Right cardiac atrium (tissue), 5 donors: ENCODE measurements at regions not wholly inside any gene's neighbourhood (a gene's known extent, or its start where the extent isn't known, plus 50 kb on each side); places are given as distances from the start of the nearest gene placed in this dataset.
A peak's percentile ranks its signal among the peaks of the same experiment; 100 is the strongest.

Experiments used
- ATAC-seq, 2 donors: fragments of 200-7000 bp; cut with Tn5 transposase; one replicate each; pipeline versions ENCODE4 v1.8.0 to v1.9.1; 2020; ENCODE audit warnings: moderate library complexity in 2 of 2, mild to moderate bottlenecking in 1 of 2
- DNase-seq, 3 donors: peaks; one replicate each; pipeline ENCODE4 v3.0.0-alpha.2; 2020
- H3K27ac ChIP-seq: one replicate; pipeline ENCODE4 v1.5.1; 2013; ENCODE audit warnings: mild to moderate bottlenecking, low read length, control low read depth, moderate library complexity
- H3K27me3 ChIP-seq: one replicate; pipeline ENCODE4 v1.6.1; 2013; ENCODE audit not compliant: control insufficient read depth, insufficient read depth
- H3K4me1 ChIP-seq: one replicate; pipeline ENCODE4 v1.6.1; 2013; ENCODE audit warnings: low read length; ENCODE audit not compliant: control insufficient read depth, insufficient read depth
- H3K4me3 ChIP-seq: one replicate; pipeline ENCODE4 v1.5.1; 2013; ENCODE audit warnings: low read length, control low read depth
- H3K9me3 ChIP-seq: one replicate; pipeline ENCODE4 v1.6.1; 2013; ENCODE audit warnings: low read length; ENCODE audit not compliant: control insufficient read depth
- WGBS: extraction: QIAGEN DNeasy Blood & Tissue Kit; methylation state at CpG from one replicate; pipeline ENCODE4 v1.1.7; 2013; 5-methylcytosine and 5-hydroxymethylcytosine counted together
- intact Hi-C, 4 donors: fragments of 100-400 bp; cut with DNase I; formaldehyde crosslinking; loops; one replicate each; pipeline versions ENCODE4 v1.11.0 to v1.14.0; 2022 to 2023
- donor health status: healthy with polysubstance abuse.
- donor health status: DM: no; HTN: yes; CAD: no.
- donor health status: DM: no; HTN: no; CAD: no.
- donor health status: DM: no; HTN: yes; CAD: no; lungs with severe emphysema.
- donor health status: DM: yes; HTN: yes; CAD: no.

DNA sequence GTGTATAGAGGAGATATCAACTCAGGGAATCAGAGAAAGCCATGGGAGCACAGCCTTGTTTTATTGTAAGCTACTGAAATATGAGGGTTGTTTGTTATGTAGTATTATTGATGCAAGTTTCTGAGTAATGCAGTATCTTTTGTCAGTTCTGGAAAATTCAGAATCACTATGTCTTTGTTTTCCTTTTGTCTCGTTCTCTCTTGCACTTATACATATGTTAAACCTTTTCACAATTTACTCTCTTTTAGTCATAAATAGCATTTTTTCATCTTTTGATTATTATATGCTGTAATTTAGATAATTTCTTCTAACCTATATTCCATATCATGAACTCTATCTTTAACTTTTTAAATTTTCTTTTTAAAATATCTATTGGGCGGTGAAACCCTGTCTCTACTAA lies 85.0 kb upstream of the COL3A1 start:
- no peaks in the 10 kb centered on the region for H3K4me1 ChIP-seq
- WGBS: 96% methylated on average over 2 of the region's 2 CpGs
- H3K9me3 ChIP-seq: no peaks in the 10 kb centered on the region
- intact Hi-C loops: no loop called here
- DNase-seq (no peak), ATAC-seq (no peak)
- no peak overlapping the region for H3K27ac ChIP-seq
- H3K4me3 ChIP-seq: no peak overlapping the region
- H3K27me3 ChIP-seq: no peaks in the 10 kb centered on the region

DNA sequence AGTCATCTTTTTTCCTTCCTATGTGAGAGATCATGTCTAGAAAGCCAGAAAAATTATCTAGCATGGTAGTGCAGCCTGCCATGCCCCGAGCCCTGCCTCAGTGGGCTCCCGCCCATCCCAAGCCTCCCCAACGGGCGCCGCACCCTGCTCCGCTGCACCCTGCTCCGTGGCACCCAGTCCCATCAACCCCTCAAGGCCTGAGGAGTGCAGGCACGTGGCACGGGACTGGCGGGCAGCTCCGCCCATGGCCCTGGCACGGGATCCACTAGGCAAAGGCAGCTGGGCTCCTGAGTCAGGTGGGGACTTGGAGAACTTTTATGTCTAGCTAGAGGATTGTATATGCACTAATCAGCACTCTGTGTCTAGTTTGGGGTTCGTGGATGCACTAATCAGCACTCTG lies 83.4 kb upstream of the COL3A1 start:
- intact Hi-C loops: loop anchor here in 1 of 4 donors (10.0 kb wide), 1 partner anchor 74 kb away; no protein-coding TSS in a partner anchor
- Histone ChIP-seq H3K4me1 (no peaks in the 10 kb centered on the region), H3K9me3 (no peaks in the 10 kb centered on the region), H3K27ac (no peak overlapping the region), H3K27me3 (no peaks in the 10 kb centered on the region), H3K4me3 (no peak overlapping the region)
- DNase-seq (no peak), ATAC-seq (no peak)
- 78% methylated on average over 13 of the region's 13 CpGs for WGBS

DNA sequence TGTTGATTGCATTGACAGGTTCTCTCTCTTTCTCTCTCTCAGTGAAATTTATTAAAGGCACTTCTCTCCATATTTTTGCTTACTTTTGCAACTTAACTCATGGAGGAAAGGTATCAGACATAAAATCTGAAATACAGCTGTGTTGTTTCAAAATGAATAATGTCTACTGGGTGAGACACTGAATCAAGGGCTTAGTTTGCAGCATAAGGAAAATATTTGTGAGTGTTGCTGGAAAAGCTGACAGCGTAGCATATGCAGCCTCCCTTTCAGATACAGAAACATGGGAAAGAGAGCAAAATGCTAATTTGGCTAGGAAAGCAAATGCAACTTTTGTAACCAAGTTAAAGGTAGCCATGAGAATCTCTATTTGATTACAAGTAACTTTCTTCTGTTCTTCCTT lies 81.5 kb upstream of the COL3A1 start:
- DNase-seq (no peak), ATAC-seq (no peak)
- Histone ChIP-seq H3K4me3 (no peak overlapping the region), H3K27ac (no peak overlapping the region), H3K4me1 (no peaks in the 10 kb centered on the region), H3K9me3 (no peaks in the 10 kb centered on the region), H3K27me3 (no peaks in the 10 kb centered on the region)
- WGBS: 41% methylated on average over 1 of the region's 1 CpG
- intact Hi-C loops: loop anchor here in 1 of 4 donors (10.0 kb wide), 1 partner anchor 72 kb away; no protein-coding TSS in a partner anchor

DNA sequence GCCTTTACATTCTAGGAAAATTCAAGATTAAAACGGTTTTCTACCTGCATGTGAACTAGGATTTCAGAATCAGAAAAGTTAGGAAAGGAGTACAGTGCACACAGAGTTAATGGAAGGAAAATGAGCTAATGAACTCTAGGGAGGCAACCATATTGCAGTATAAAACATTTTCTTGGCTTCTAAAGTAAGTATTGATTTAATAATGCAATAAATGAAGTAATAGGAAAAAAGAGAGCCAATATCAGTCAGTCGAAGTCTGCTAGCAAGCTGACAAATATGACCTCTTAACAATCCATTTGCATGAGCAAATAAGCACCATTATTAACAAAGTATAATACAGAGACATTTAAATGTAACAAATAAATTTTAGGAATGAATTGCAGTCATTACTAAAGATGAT lies 80.2 kb upstream of the COL3A1 start:
- H3K27ac ChIP-seq: no peak overlapping the region
- H3K27me3 ChIP-seq: no peaks in the 10 kb centered on the region
- H3K9me3 ChIP-seq: no peaks in the 10 kb centered on the region
- no peak for DNase-seq
- WGBS: 15% methylated on average over 2 of the region's 2 CpGs
- no peak overlapping the region for H3K4me3 ChIP-seq
- H3K4me1 ChIP-seq: peaks cover 2% of the 10 kb centered on the region
- ATAC-seq: no peak
- intact Hi-C loops: loop anchor here in 1 of 4 donors (10.0 kb wide), 1 partner anchor 71 kb away; no protein-coding TSS in a partner anchor

DNA sequence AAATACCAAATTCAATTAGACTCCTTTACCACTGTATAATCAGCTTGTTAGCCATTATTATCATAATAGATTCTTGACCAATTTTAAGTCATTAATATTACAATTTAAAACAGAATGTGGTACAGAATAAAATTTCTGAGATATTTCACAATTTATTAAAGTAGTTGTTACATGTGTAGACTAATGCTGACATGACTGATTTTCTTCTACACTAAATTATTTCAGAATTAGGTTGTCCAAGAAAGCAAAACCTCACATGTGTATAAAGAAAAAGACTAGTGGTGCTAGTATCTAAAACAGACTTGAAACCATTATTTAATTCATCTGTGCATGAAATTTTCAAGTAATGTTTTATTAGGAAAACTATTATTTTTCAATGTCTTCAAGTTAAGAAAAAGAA lies 79.2 kb upstream of the COL3A1 start:
- Histone ChIP-seq H3K4me1 (peaks cover 2% of the 10 kb centered on the region), H3K27ac (no peak overlapping the region), H3K27me3 (no peaks in the 10 kb centered on the region), H3K4me3 (no peak overlapping the region), H3K9me3 (no peaks in the 10 kb centered on the region)
- intact Hi-C loops: loop anchor here in 1 of 4 donors (10.0 kb wide), 1 partner anchor 70 kb away; no protein-coding TSS in a partner anchor
- ATAC-seq (no peak), DNase-seq (no peak)

DNA sequence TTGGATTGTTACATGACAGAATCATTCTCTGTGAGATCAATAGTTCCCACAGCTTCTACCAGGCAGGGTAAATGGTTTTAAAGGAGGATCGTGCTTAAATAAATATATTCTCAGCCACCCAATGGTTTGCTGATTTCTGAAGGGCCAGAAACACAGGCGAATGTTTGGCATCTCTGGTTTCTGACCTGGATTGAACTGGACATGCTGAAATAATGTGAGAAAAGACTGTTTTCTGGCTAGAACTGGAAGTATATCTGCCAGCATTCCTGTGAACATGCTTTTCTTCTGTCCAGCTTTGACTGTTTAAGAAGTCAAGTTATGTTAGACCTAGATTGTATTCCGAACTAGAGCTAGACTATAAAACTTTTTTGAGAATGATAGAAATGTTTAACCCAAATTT lies 77.1 kb upstream of the COL3A1 start:
- intact Hi-C loops: loop anchor here in 1 of 4 donors (10.0 kb wide), 1 partner anchor 68 kb away; no protein-coding TSS in a partner anchor
- H3K27me3 ChIP-seq: no peaks in the 10 kb centered on the region
- DNase-seq (no peak), ATAC-seq (peak; percentile 52 to 91)
- no peaks in the 10 kb centered on the region for H3K9me3 ChIP-seq
- H3K4me3 ChIP-seq: peak overlapping the region; percentile 20
- H3K27ac ChIP-seq: no peak overlapping the region
- H3K4me1 ChIP-seq: peaks cover 2% of the 10 kb centered on the region
- WGBS: 51% methylated on average over 3 of the region's 3 CpGs

DNA sequence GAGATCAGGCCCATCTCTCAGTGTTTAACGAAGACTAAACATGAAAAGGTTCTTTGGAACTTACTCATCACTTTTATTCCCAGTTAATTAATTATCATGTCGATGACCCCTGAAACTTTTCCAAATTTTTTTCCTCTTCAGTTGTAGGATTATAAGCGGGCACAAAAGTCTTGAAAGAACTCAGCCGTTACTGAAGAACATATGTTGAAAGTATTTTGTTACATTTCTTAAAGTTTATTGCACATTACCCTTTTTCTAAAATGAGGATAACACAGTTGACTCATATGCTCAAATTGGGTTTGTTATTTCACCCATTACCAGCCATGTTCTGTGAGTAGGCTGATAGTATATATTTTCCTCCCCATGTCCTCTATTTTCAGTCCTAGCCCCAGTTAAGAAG lies 75.9 kb upstream of the COL3A1 start:
- DNase-seq (no peak), ATAC-seq (no peak)
- no peak overlapping the region for H3K27ac ChIP-seq
- 73% methylated on average over 4 of the region's 4 CpGs for WGBS
- intact Hi-C loops: loop anchor here in 1 of 4 donors (10.0 kb wide), 1 partner anchor 67 kb away; no protein-coding TSS in a partner anchor
- no peaks in the 10 kb centered on the region for H3K9me3 ChIP-seq
- H3K27me3 ChIP-seq: no peaks in the 10 kb centered on the region
- H3K4me1 ChIP-seq: peaks cover 2% of the 10 kb centered on the region
- H3K4me3 ChIP-seq: no peak overlapping the region

DNA sequence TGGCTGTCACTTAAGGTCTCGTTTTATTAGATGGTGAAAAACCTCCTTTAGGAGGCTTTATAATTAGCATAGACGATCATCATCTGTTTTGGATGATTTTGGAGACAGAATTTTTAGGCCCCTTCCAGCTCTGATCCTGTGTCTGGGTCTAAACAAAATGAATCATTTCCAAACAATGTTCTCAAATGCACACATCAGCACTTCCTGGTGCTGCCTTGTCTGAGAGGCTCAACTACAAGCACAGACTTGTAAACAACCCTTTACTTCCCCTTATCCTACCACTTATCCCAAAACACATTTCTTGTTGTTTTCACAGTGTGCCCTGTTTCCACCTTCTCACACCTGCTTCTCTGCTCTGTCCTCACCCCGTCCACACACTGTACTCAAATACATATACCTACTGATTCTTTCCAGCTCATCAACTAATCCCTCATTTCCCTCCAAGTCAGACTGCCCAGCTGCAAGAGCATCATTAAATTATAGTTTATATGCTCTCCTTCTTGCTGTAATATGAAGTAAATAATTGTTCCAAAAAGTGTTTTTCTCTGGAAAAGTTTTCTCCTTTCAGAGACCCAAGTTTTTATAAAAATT lies 71.2 kb upstream of the COL3A1 start:
- Histone ChIP-seq H3K9me3 (no peaks in the 10 kb centered on the region), H3K27me3 (no peaks in the 10 kb centered on the region), H3K4me1 (peaks cover under 1% of the 10 kb centered on the region), H3K27ac (no peak overlapping the region), H3K4me3 (no peak overlapping the region)
- no peak for DNase-seq
- 50% methylated on average over 3 of the region's 3 CpGs for WGBS
- intact Hi-C loops: loop anchor here in 1 of 4 donors (10.0 kb wide), 1 partner anchor 118 kb away; no protein-coding TSS in a partner anchor
- no peak for ATAC-seq

DNA sequence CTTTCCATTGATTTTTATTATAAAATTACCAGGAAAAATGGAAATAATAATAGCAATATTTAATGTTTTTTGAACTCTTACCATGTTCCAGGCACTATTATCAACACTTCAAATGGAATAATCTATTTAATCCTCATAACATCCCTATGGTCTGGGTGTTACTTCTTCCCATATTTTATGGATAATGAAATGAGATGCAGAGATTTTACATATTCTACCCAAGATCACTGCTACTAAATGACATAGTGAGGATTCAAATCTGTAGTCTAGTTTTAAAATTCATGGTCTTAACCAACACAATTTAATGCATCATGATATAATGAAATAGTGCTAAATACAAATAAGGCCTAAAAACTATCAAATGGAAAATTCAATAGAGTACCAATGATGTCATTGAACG lies 70.4 kb upstream of the COL3A1 start:
- no peaks in the 10 kb centered on the region for H3K9me3 ChIP-seq
- DNase-seq: no peak
- WGBS: 92% methylated on average over 1 of the region's 1 CpG

DNA sequence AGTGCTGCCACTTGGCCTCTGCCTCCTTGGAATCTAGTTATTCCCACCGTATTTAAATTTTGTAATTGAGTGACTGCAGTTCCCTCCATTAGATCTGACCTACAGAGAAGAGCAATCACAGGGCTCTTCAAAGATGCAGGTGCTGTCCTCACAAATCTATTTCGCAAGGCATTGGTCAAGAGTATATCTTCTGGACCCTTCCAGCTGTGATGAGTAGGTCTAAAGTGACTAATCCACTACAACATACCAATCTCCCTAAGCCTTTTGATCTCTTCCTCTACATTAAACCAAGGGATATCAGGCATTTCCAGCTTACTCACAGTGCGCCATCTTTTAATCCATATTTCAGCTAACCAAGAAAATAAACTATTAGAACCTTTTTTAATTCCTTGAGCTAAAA lies 65.1 kb upstream of the COL3A1 start:
- ATAC-seq: no peak
- DNase-seq: no peak
- WGBS: 97% methylated on average over 3 of the region's 3 CpGs
- Histone ChIP-seq H3K4me1 (no peaks in the 10 kb centered on the region), H3K27ac (no peak overlapping the region), H3K9me3 (no peaks in the 10 kb centered on the region), H3K4me3 (no peak overlapping the region), H3K27me3 (no peaks in the 10 kb centered on the region)
- intact Hi-C loops: loop anchor here in 1 of 4 donors (10.0 kb wide), 1 partner anchor 124 kb away; no protein-coding TSS in a partner anchor

More for the DNA sequence above, 70.4 kb upstream of the COL3A1 start:
- no peaks in the 10 kb centered on the region for H3K4me1 ChIP-seq
- intact Hi-C loops: loop anchor here in 1 of 4 donors (10.0 kb wide), 1 partner anchor 119 kb away; no protein-coding TSS in a partner anchor
- H3K4me3 ChIP-seq: no peak overlapping the region
- H3K27ac ChIP-seq: no peak overlapping the region
- ATAC-seq: no peak
- H3K27me3 ChIP-seq: no peaks in the 10 kb centered on the region

DNA sequence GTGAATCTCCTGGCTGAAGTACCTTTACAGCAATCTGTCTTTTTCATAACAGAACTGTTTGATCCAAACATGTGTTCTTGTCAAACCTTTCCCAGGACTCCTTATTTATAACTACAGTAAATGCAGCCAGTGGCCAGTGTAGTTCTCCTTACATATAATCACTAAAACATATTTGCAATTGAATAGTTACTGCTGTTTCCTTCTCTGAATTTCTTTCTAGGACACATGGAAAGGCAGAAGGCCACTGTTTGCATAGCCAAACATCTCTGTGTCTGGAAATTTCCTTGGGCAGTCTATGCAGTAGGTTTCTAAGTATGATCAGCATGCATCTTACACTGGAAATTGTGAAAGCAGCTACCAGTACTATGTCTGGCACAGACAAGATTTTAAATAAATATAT lies 57.4 kb upstream of the COL3A1 start:
- ATAC-seq (no peak), DNase-seq (no peak)
- no peaks in the 10 kb centered on the region for H3K27me3 ChIP-seq
- H3K4me1 ChIP-seq: no peaks in the 10 kb centered on the region
- H3K4me3 ChIP-seq: no peak overlapping the region
- H3K27ac ChIP-seq: no peak overlapping the region
- intact Hi-C loops: no loop called here
- no peaks in the 10 kb centered on the region for H3K9me3 ChIP-seq
